Activated effector memory CD4-positive, alpha-beta T cell treated with anti-CD3 and anti-CD28 coated beads, Interleukin-2, amount 50 U/mL, for 16 hours (primary cell): ENCODE measurements at regions not wholly inside any gene's neighbourhood (a gene's known extent, or its start where the extent isn't known, plus 50 kb on each side); places are given as distances from the start of the nearest gene placed in this dataset.
"Not testable (repeated sequence)": the region's sequence is repeated elsewhere in the genome, so short reads cannot be mapped to it uniquely, and the experiment has no call there.

ENCODE experiments used
- DNase-seq: peaks from one replicate; pipeline ENCODE4 v3.0.0-alpha.2; 2020

DNA sequence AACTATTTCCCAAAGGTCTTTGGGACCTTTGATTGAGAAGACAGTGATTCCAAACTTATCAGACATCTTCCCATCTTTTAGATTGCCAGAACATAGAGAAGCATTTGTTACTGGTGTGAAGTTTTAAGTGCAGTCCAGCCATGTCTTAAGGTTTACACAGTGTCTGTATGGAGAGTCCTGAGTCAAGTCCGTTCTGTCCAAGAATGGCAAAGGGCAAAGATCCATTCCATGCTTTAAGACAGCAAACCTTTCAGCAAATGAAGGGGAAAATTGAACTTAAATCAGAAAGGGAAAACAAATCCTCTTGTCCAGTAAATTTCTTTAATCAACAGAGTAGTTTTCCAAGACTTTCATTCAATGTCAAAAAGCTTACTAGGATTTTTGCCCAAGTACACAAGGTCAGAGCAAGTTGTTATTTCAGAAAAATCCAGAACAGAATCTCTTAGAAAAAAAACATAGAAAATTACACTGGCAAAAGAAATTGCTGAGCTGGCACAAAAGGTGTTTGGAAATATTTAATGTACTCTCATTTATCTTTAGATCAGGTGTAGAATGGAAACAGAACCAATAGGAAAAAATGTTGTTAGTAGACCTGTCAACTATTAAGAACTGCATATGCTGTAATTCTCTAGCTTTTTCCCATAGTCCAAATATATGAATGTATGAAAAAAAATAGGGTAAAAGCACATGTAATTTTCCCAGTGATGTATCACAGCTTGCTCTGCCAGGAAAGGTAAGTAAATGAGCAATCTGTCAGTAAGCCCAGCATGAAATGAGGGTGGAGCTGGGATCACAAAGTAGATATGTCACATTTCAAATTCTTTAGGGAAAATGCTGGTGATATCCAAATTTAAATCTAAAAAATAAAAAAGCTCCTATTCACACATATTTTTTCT is 1099.9 kb downstream of the TUSC7 start:
- DNase-seq = no peak

DNA sequence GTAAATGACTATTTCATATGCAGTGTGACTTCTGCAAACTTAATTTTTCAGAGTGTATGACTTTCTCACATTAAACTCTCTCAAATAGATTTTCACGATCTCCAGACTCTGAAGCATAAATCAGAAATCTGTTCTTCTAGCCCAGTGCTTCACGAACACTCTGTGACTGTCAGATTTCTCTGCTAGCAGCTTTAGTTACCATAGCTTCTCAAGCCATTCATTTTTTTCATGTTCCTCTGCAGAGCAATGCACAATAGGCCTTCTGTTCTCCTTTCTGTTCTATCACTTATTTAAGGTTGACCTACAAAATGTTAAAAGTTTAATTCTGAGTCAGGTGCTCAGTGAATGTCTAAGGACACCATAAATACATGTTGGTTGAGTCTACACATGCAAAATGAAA is 1102.2 kb downstream of the TUSC7 start:
- no peak for DNase-seq

DNA sequence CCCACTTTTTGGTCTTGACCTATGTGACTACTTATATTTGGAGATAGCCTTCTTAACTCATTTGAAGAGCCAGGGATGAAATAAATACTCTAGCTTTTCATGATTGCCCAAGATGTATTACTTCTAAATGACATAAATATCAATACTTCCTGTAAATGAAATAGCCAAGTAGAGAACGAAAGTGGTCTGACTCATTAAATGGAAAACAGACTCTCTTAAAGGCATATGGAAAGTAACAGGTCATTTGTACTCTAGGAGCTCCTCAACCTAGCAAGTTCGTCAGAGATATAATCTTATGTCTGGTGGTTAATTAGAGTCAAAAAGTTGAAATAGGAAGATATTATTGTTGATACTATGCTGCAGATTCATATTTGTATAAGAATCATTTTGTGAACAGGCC is 1105.4 kb downstream of the TUSC7 start:
- no peak for DNase-seq

DNA sequence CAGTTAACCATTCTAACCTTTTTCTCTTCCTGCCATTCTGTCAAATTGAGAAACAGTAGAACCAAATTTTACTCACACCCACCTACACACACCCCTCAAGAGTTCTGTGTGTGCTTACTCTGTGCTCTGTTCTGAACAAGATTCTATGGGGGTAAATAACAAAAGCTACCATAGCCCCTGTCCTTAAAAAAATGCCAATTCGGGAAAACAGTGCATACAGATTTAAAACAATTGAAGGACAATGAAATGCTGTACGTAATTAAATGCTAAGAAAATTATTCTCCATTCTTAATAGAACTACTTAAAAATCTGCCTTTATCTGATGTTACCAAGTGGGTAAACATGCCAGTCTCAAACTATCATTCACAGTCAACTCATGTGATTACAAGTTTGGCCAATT is 1107.5 kb downstream of the TUSC7 start:
- DNase-seq = no peak

DNA sequence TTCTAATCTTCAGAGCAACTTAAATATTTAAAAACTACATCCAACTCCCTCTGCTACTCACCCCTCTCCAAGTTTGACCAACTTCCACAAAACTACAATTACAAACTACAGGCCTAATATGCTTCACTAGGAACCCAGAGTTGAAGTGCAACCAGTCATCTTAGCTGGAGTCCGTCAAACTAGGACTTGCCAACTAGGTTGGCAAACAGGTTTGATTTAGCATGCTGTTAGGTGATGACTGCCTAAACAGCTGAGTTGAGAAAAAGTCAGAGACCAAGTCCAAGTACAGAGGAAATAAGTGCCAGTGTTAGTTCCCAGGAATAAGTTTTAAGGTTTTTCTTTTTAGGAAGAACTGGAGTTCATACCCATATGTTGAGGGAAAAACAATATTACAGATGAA is 1109.0 kb downstream of the TUSC7 start:
- no peak for DNase-seq

DNA sequence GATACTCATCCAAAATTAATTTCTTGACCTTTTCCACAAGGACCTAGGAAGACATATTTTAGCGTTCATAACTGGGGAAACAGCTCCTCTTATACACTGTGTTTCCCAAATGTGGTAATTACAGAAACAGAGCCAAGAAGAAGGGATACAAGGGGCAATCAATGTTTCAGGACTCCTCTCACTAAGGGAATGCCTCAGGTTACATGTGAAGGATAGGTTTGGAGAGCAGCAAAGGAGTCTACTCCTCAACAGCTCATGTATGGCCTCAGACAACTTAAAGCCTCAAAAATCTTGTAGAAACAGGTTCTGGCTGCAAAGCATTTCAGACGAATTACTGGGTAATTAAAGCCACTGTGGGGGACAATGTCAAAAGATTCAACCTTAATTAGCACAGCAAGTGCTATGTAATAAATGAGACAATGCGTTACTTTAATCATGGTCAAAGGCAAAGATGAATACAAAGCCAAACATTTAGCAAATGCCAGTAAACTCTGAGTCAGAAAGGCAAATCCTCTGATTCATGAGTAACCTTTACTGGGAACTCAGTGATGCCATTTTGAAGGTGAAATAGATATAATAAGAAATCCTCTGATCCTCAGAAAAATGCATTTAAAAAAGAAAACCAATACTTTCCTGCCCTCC is 1111.2 kb downstream of the TUSC7 start:
- no peak for DNase-seq

DNA sequence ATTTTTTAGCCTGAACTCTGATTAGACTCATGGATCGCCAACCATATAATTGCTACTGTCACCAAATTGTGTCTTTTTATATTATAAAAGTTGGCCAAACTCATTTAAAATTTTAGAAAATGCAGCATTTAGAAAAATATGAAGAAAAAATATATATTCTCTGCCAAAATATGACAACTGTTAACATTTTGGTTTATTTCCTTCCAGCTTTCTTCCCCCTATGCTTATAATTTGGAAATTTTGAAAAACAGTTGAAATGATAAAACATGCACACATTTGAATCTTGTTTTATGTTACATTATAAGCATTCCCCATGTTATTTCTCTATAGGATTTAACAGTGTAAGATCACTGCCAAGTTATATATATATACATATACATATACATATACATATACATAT is 1112.8 kb downstream of the TUSC7 start:
- no peak for DNase-seq

DNA sequence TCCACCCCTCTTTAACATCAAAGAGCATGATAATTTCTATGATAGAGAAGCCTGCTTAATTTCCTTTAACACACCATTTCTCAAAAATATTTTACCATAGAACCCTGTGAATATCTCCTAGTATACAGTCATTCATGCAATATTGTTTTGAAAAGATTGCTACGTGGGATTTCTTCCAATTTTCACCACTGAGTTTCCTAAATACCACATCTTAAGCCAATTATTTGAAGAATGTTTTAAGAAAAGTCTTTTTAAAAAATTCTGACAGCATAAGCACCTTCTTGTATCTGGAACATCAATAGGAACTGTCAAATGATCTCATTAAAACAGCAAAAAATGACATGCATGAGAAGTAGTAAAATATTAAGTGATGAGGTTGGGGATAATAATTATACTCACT is 1126.7 kb downstream of the TUSC7 start:
- no peak for DNase-seq

DNA sequence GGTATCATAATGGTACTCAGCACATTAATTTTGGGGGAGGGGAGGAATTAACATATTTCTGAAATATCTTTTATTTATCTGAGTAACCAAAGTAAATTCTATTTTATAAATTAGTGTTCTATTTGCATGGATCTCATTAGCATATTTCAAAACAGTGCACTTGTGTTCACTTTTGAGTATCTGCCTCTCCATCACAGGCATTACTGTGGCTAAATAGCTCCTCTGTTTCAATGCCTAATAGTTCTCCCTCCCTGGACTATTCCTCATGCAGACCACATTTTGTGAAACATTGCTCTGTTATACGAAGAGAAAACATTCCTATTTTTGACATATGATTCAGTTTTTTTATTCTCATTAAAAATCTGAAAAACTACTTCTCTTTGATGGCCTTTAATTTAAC is 1127.8 kb downstream of the TUSC7 start:
- DNase-seq = no peak

DNA sequence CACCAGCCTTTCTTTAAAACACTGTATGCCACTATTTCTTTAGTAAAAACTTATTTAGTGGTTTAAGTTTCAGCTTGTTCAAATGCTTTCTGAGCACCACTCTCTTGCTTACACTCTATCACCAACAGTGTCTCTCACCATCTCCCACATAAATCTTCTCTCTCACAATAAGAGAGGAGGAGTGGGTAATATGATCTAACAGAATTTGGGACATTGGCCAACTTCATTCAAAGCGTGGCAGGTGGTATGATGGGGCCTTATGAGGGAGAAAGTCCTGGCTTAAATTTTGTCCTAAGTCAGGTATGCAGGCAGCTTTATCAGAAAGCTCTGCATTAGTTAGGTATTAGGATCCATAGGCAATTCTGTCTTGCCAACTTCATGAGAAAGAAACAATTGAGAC is 1132.5 kb downstream of the TUSC7 start:
- no peak for DNase-seq

DNA sequence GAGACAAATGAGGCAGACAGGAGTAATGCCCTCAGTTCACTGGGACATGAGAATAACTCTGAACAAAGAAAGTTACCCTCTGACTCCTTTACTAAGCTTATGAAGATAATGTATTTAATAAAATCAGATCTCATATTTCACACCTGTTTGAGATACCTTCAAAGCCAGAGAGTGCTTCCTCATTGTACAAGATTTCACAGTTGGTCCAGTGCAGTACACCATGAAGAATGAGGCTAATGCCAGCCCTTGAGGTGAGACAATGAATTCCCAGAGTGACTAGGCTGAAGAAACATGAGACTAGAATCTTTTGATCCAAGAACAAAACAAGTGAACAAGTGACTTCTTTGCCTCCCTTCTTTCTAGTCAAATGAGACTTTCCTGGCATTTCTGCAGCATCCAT is 1133.8 kb downstream of the TUSC7 start:
- no peak for DNase-seq

DNA sequence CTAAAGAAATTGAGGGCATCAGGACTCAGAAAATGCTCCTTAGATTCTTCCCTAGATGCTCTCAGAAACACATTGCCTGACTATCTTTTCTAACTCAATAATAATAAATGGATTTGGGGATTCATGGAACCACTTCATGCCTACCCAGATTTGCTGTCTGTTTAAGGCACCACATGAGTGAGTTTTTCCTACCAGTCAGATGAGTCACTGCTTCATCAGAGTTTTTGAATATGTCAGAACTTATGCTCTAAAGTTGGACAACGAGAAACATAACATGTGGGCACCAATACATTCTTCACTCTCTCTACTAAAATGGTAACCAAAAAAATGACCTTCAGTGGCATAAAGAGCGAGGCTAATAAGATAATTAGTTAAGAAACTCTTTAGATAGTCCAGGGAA is 1135.1 kb downstream of the TUSC7 start:
- DNase-seq = no peak

DNA sequence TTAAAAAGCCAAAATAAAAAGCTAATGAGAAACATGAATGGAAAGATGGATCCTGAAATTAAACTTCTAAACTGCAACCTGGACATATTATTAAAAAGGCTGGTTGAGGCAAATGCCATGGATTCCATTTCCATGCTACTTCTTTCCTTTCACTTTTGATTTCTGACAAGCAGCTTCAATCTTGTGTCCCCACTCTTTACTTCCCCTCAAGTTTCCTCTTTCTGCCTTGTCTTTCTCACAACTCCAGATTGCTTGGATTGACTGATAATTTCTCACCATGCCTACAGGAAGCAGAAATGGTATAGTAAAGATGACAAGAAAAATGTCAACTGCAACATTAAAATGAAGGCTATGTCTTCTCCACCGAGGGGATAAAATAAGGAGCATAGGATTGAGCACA is 1136.7 kb downstream of the TUSC7 start:
- no peak for DNase-seq

DNA sequence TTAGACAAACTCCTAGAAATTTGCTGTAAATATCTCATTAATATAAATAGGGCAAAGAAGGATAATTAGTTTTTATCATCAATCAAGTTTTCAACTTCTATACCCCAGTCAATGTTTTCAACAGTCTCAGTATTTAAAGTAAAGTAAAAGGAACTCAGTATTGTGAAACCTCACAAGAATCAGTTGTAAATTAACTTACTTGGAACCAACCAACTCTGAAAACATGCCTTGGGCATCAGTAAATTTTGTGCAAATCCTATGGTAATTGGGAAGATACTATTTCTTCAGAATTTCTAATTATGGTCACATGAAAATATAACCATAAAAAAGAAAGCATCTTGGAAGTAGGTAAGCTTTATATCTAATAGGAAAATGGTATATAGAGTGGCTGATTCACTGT is 1139.0 kb downstream of the TUSC7 start:
- no peak for DNase-seq

DNA sequence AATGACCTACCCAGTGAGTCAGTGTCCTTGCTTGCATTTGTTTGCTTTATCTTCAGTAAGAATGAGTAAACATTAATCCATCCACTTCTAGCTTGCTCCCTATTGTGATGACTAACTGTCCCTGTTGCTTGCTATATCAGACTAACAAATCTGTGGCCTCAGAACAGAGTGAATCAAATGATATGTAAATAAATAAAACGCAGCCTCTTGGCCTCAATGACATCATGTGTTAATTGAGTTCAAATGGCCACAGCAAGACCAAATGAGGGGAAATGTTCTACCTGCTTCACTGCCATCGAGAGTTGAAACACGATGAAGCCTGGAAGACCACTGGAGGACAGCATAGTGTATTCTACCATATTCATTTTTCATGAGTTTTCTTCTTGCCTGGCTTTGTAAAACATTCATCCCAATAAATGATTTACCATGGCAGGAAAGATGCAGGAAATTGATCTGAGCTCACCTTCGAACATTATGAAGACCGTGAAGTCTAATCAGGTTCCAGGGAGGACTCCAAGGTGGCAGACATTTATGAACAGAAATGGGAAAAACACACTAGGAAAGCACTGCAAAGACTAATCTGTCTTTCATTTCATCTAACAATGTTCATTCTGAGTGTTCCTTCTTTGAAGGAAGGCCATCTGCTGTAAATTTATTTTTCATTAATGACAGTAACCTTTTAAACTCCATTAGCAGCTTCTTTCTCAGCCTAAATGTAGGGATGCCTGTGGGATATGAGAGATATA is 1144.5 kb downstream of the TUSC7 start:
- no peak for DNase-seq

DNA sequence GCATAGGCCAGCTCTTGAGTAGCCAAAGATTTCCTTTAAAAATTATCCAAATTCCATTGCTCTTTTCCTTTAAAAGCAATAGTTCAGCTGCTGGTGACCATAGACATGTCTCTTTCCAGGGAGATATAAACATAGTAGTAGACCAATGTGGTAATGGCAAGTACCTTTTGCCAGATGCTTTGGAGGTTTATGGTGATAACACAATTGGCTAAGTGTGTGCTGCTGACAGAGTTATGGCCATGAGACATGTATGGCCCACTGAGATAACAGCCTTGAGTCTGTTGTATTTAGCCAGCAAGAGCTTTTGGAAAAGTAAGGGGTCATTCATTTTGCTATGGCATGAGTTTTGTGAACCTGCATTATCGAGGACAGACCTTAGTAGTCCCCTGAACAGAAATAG is 1146.8 kb downstream of the TUSC7 start:
- DNase-seq = no peak

DNA sequence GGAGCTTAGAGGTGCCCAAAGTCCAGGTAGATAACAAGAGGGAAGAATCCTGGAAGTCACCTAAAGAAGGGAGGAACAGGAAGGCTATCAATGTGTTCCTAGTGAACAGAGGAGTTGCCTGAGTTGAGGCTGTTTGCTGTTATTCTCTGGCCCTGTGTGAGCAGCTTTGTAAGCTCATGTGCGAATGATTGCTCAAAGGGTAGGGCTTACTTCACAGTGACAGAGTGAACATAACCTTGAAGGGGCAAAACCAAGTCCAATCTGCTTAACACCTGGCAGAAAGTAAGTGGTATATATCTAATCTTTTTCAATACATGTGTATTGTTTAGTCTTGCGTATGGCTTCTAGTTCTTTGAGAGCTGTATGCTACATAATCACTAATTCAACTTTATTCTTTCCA is 1153.6 kb downstream of the TUSC7 start:
- DNase-seq = no peak

DNA sequence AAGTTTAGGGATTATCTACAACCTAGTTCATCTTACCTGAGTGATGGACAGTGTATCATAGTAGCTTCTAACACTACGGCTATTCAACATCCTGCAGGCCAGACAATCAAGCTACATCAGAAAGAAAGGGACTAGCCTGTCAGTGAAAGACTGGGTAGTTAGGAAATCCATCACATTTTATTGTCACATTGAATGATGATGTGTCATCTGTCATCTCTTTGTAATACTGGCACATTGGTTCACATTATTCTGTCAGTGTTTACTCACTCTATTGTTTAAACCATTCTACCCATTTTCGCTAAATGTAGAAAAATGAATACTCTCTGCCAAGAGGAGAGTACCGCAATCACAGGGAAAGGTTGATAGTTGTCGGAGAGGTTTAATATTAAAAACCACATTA is 1155.8 kb downstream of the TUSC7 start:
- no peak for DNase-seq

DNA sequence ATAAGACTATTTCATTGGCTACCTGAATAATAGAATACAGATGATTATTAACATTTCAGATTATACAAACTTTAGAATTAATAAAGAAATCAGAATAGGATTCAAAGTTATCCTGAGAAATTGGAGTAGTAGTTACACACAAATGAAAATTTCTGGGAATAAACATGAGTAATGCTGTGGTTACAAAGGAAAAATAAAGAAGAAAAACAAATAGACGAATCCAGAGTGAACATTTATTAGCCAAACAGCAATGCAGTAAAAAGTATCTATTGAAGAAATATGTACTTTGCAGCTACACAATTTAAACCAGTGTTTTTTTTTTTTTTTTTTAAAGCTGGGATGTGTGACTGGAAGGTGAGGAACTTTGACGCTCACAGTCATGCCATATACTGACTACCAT is 1159.2 kb downstream of the TUSC7 start:
- no peak for DNase-seq

DNA sequence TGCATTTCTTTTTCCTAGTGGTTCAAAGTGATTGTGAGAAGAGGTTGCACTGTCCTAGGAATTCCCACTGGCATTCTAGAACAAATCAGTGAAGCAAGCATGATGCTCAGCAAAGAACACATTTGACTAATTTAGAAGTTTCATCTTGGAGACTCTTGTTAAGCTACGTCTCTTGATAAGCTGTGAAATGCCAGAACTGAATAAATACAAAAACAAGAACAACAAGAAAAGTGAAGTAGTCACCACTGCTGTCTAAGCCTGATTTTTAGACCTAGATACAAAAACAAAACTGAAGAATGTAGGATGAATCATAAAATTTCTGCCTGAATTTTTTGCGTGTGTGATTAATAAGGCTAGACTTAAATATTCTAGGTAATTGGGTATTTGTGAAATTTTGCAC is 1162.4 kb downstream of the TUSC7 start:
- no peak for DNase-seq

DNA sequence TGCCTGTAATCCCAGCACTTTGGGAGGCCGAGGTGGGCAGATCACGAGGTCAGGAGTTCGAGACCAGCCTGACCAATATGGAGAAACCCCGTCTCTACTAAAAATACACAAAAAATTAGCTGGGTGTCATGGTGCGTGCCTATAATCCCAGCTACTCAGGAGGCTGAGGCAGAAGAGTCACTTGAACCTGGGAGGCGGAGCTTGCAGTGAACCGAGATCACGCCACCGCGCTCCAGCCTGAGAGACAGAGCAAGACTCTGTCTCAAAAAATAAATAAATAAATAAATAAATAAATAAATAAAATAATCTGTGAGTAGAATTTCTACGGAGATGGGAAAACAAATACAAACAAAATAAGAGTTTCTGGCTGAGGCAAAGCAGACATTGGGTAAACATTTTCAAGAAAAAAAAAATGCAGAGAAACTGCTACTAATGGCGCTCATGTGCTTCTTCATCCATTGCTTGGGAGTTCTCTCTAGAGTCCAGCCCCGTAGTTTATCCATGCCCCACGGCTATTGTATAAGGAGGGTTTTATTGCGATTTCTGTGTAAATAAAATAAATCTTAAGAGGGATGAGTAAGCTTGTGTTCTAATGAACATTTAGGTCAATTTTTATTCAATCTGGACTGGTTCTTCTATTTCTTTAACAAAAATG is 1161.9 kb downstream of the IGSF11 start:
- not testable (repeated sequence) for DNase-seq

DNA sequence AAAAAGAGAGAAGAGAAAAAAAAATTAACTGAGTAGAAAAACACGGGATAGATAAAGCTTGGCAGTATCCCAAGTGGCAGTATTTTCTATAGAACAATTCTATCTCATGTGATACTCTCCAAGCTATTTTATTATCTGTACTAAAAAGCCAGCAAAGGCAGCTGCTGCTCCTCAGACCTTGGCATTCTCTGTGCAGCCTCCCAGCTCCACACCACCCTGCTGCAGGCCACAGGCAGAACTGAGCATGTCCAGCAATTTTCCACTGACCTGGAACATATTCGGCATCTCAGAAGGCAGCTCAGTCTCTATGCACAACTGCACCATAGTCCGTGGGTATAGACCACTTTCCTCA is 1161.4 kb downstream of the IGSF11 start:
- no peak for DNase-seq

DNA sequence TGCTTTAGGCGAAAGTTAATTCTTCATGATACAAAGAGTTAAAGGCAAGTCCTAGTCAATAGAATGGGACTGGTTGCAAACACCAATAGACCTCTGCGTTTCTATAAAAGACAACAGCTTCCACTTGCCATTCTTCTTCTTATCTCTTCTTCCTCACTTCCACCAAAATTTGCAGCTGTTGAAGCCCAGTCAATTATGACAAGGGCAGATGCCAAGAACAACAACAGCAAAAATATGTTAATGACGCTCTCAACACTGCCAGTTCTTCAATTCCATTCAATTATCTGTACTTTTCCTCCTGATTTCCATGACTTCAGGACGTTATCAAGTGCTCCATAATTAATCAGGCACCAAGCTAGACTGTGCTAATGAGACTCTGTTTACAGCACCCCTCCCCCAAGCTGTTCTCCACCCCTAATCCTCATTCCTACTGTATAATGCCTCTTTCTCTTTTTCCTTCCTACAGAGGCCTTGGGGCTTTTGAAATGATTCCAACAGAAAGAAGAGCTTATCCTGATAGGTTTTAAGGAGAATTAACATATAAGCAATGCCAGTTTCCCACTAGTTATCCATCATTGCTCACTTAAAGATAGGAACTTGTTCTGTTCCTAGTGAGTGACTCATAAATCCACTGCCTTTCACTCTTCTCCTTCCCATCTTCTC is 1160.5 kb downstream of the IGSF11 start:
- no peak for DNase-seq
